MCF 10A (cell line): ENCODE measurements at regions not wholly inside any gene's neighbourhood (a gene's known extent, or its start where the extent isn't known, plus 50 kb on each side); places are given as distances from the start of the nearest gene placed in this dataset.
A peak's percentile ranks its signal among the peaks of the same experiment; 100 is the strongest.

Experiments used
- BruUV-seq: library from RNA; stranded (reverse); fragments of 400-500 nt; replicated peaks from 2 replicates; lab custom pipeline; 2021; lab: Mats Ljungman, UMichigan
- CTCF ChIA-PET: fragments of 300-600 bp; sonication (Branson Sonifier 250); formaldehyde crosslinking; extraction: SDS; loops from one replicate; lab custom pipeline; 2021; ENCODE audit warnings: antibody characterized with exemption, inconsistent platforms; lab: Yijun Ruan, JAX
- POLR2A ChIA-PET: fragments of 300-600, 350-650 bp; sonication (Branson Sonifier 250); formaldehyde crosslinking; extraction: SDS; loops from one replicate; lab custom pipeline; 2020; ENCODE audit warnings: antibody characterized with exemption, inconsistent platforms; lab: Yijun Ruan, JAX
- DNase-seq: peaks from one replicate; pipeline ENCODE4 v3.0.0-alpha.2; 2018; ENCODE audit not compliant: unreplicated experiment
- H3K27ac Mint-ChIP-seq: one replicate; pipeline ENCODE4 v1.8.0; 2022; ENCODE audit warnings: mild to moderate bottlenecking, low read depth, mixed read lengths; ENCODE audit not compliant: unreplicated experiment
- H3K27me3 Mint-ChIP-seq: one replicate; pipeline ENCODE4 v1.8.0; 2022; ENCODE audit warnings: mixed read lengths; ENCODE audit not compliant: insufficient read depth, unreplicated experiment
- H3K36me3 Mint-ChIP-seq: one replicate; pipeline ENCODE4 v1.8.0; 2022; ENCODE audit warnings: mild to moderate bottlenecking, moderate library complexity, mixed read lengths; ENCODE audit not compliant: insufficient read depth, unreplicated experiment
- H3K4me1 Mint-ChIP-seq: one replicate; pipeline ENCODE4 v1.8.0; 2022; ENCODE audit warnings: mixed read lengths; ENCODE audit not compliant: insufficient read depth, unreplicated experiment
- H3K4me3 Mint-ChIP-seq: one replicate; pipeline ENCODE4 v1.8.0; 2022; ENCODE audit warnings: mild to moderate bottlenecking, moderate library complexity, mixed read lengths; ENCODE audit not compliant: unreplicated experiment
- H3K9me3 Mint-ChIP-seq: one replicate; pipeline ENCODE4 v1.8.0; 2022; ENCODE audit warnings: mixed read lengths; ENCODE audit not compliant: unreplicated experiment
- CTCF ChIP-seq: fragments of 200-600 bp; IDR thresholded peaks from one replicate; pipeline ENCODE4 v1.8.0; 2022; ENCODE audit warnings: antibody characterized with exemption, mild to moderate bottlenecking; ENCODE audit not compliant: unreplicated experiment
- intact Hi-C: fragments of 100-400 bp; cut with micrococcal nuclease; formaldehyde crosslinking; loops from 2 replicates; pipeline ENCODE4 v1.14.1; 2022

GRCh38 chr2:182591774-182592173 lies 124.3 kb upstream of the DNAJC10 start:
- Mint-ChIP-seq H3K27me3 (no peaks in the 10 kb centered on the region), H3K36me3 (peaks cover 6% of the 10 kb centered on the region), H3K4me3 (no peak overlapping the region), H3K4me1 (peaks cover 27% of the 10 kb centered on the region), H3K27ac (no peak overlapping the region), H3K9me3 (no peaks in the 10 kb centered on the region)
- DNase-seq = no peak
- intact Hi-C loops = no loop called here
- CTCF ChIA-PET = interaction anchor here (1.0 kb wide), 1 partner anchor 405 kb away, joined by 3 read pairs; no protein-coding TSS in a partner anchor
- POLR2A ChIA-PET = no interaction called here
- BruUV-seq = no TSS peak
- no peak for TF ChIP-seq CTCF

GRCh38 chr2:182592691-182593393 lies 123.2 kb upstream of the DNAJC10 start:
- peaks cover 6% of the 10 kb centered on the region for H3K36me3 Mint-ChIP-seq
- CTCF ChIA-PET = interaction anchor here (0.7 to 1.0 kb wide), 2 partner anchors 20 to 406 kb away, joined by 3 read pairs; no protein-coding TSS in a partner anchor
- intact Hi-C loops = no loop called here

GRCh38 chr2:182593394-182593975 lies 122.6 kb upstream of the DNAJC10 start:
- intact Hi-C loops = no loop called here
- no TSS peak for BruUV-seq
- no peaks in the 10 kb centered on the region for H3K27me3 Mint-ChIP-seq
- ChIA-PET CTCF (interaction anchor here (0.7 kb wide), 1 partner anchor 21 kb away, joined by 3 read pairs; no protein-coding TSS in a partner anchor), POLR2A (no interaction called here)
- peak overlapping the region; percentile 20 for H3K27ac Mint-ChIP-seq
- DNase-seq = peak; percentile 71
- H3K4me3 Mint-ChIP-seq = no peak overlapping the region
- peaks cover 12% of the 10 kb centered on the region for H3K4me1 Mint-ChIP-seq
- H3K9me3 Mint-ChIP-seq = no peaks in the 10 kb centered on the region
- peaks cover 6% of the 10 kb centered on the region for H3K36me3 Mint-ChIP-seq
- TF ChIP-seq CTCF = no peak

More at GRCh38 chr2:182592691-182593393, 123.2 kb upstream of the DNAJC10 start:
- H3K27me3 Mint-ChIP-seq = no peaks in the 10 kb centered on the region
- POLR2A ChIA-PET = interaction anchor here (0.6 kb wide), 1 partner anchor 961 kb away, joined by 3 read pairs; no protein-coding TSS in a partner anchor
- H3K4me1 Mint-ChIP-seq = peaks cover 18% of the 10 kb centered on the region
- DNase-seq = no peak
- no peak for TF ChIP-seq CTCF
- no peaks in the 10 kb centered on the region for H3K9me3 Mint-ChIP-seq
- H3K27ac Mint-ChIP-seq = peak overlapping the region; percentile 20
- no TSS peak for BruUV-seq
- H3K4me3 Mint-ChIP-seq = no peak overlapping the region

GRCh38 chr2:182594286-182594685 lies 121.8 kb upstream of the DNAJC10 start:
- ChIA-PET POLR2A (no interaction called here), CTCF (no interaction called here)
- no peak overlapping the region for H3K4me3 Mint-ChIP-seq
- H3K27me3 Mint-ChIP-seq = no peaks in the 10 kb centered on the region
- intact Hi-C loops = no loop called here
- no peak for TF ChIP-seq CTCF
- H3K27ac Mint-ChIP-seq = no peak overlapping the region
- no peaks in the 10 kb centered on the region for H3K9me3 Mint-ChIP-seq
- peaks cover 6% of the 10 kb centered on the region for H3K36me3 Mint-ChIP-seq
- no peak for DNase-seq
- BruUV-seq = no TSS peak
- H3K4me1 Mint-ChIP-seq = peaks cover 12% of the 10 kb centered on the region
